IMR-90 (cell line): ENCODE measurements at regions not wholly inside any gene's neighbourhood (a gene's known extent, or its start where the extent isn't known, plus 50 kb on each side); places are given as distances from the start of the nearest gene placed in this dataset.

Source experiments
- ATAC-seq: fragments of 200-7000 bp; cut with Tn5 transposase; 2 replicates; pipeline ENCODE4 v1.9.1; 2020; ENCODE audit warnings: low read depth, mild to moderate bottlenecking, moderate library complexity
- BruUV-seq: library from RNA; stranded (reverse); fragments of 400-500 nt; replicated peaks from 2 replicates; lab custom pipeline; 2021; lab: Mats Ljungman, UMichigan
- CTCF ChIA-PET: fragments of 300-600 bp; formaldehyde crosslinking; extraction: SDS; loops from one replicate; lab custom pipeline; 2021; ENCODE audit warnings: antibody characterized with exemption; lab: Yijun Ruan, JAX
- POLR2A ChIA-PET: fragments of 300-600 bp; sonication (Branson Sonifier 250); formaldehyde crosslinking; loops from one replicate; lab custom pipeline; 2022; ENCODE audit warnings: antibody characterized with exemption; ENCODE audit not compliant: unreplicated experiment; lab: Charles Lee
- DNase-seq: peaks from one replicate; pipeline ENCODE4 v3.0.0; 2013
- H2AFZ ChIP-seq: replicated peaks from 2 replicates; pipeline ENCODE3; 2013; ENCODE audit warnings: low read length, mild to moderate bottlenecking; ENCODE audit not compliant: poor library complexity
- H2AK5ac ChIP-seq: 2 replicates; pipeline ENCODE4 v1.6.1; 2013; ENCODE audit warnings: low read depth, low read length, inconsistent platforms
- H2AK9ac ChIP-seq: replicated peaks from 2 replicates; pipeline ENCODE3; 2013; ENCODE audit warnings: mild to moderate bottlenecking, low read depth, low read length, moderate library complexity; ENCODE audit not compliant: poor library complexity
- H2BK120ac ChIP-seq: 2 replicates; pipeline ENCODE4 v1.6.1; 2013; ENCODE audit warnings: low read depth, low read length, inconsistent platforms
- H2BK15ac ChIP-seq: 3 replicates; pipeline ENCODE4 v1.6.1; 2013; ENCODE audit warnings: low read depth, low read length, inconsistent platforms
- H2BK20ac ChIP-seq: 2 replicates; pipeline ENCODE4 v1.6.1; 2013; ENCODE audit warnings: low read depth, mild to moderate bottlenecking, inconsistent platforms, low read length, moderate library complexity
- H2BK5ac ChIP-seq: 2 replicates; pipeline ENCODE4 v1.6.1; 2013; ENCODE audit warnings: mild to moderate bottlenecking, low read depth, low read length, inconsistent platforms; ENCODE audit not compliant: poor library complexity, severe bottlenecking
- H3K14ac ChIP-seq: replicated peaks from 2 replicates; pipeline ENCODE4 v1.6.1; 2013; ENCODE audit warnings: low read depth, low read length, inconsistent platforms
- H3K18ac ChIP-seq: 2 replicates; pipeline ENCODE4 v1.6.1; 2013; ENCODE audit warnings: low read depth, low read length, control low read depth
- H3K23ac ChIP-seq: 2 replicates; pipeline ENCODE4 v1.6.1; 2013; ENCODE audit warnings: low read depth, low read length, inconsistent platforms
- H3K27ac ChIP-seq: 2 replicates; pipeline ENCODE4 v1.5.1; 2013; ENCODE audit warnings: mild to moderate bottlenecking, control low read depth, low read length; ENCODE audit not compliant: insufficient read depth
- H3K27me3 ChIP-seq: 2 replicates; pipeline ENCODE4 v1.6.1; 2013; ENCODE audit warnings: low read length; ENCODE audit not compliant: control insufficient read depth, insufficient read depth
- H3K36me3 ChIP-seq: 2 replicates; pipeline ENCODE4 v1.6.1; 2013; ENCODE audit warnings: low read length, mixed read lengths; ENCODE audit not compliant: control insufficient read depth, insufficient read depth
- H3K4ac ChIP-seq: 2 replicates; pipeline ENCODE4 v1.6.1; 2013; ENCODE audit warnings: low read depth, low read length, inconsistent platforms
- H3K4me1 ChIP-seq: 2 replicates; pipeline ENCODE4 v1.6.1; 2013; ENCODE audit warnings: low read length, mixed read lengths; ENCODE audit not compliant: control insufficient read depth, insufficient read depth
- H3K4me2 ChIP-seq: 2 replicates; pipeline ENCODE4 v1.6.1; 2013; ENCODE audit warnings: low read depth, mild to moderate bottlenecking, control low read depth, low read length, moderate library complexity
- H3K4me3 ChIP-seq: 2 replicates; pipeline ENCODE4 v1.5.1; 2013; ENCODE audit warnings: low read depth, mild to moderate bottlenecking, control low read depth, low read length, moderate library complexity; ENCODE audit not compliant: insufficient read depth
- H3K56ac ChIP-seq: 2 replicates; pipeline ENCODE4 v1.6.1; 2013; ENCODE audit warnings: low read length, inconsistent platforms; ENCODE audit not compliant: insufficient read depth; ENCODE audit errors: extremely low read depth
- H3K79me1 ChIP-seq, 2 experiments: 2 replicates each; pipeline ENCODE4 v1.6.1; 2013; ENCODE audit warnings: low read length in 2 of 2, inconsistent platforms in 1 of 2, low read depth in 1 of 2
- H3K9ac ChIP-seq: 2 replicates; pipeline ENCODE4 v1.6.1; 2013; ENCODE audit warnings: low read depth, low read length, control low read depth
- H3K9me1 ChIP-seq: 2 replicates; pipeline ENCODE4 v1.6.1; 2013; ENCODE audit warnings: low read length, inconsistent platforms; ENCODE audit not compliant: insufficient read depth
- H3K9me3 ChIP-seq: 2 replicates; pipeline ENCODE4 v1.6.1; 2013; ENCODE audit warnings: low read length; ENCODE audit not compliant: control insufficient read depth, insufficient read depth
- H4K20me1 ChIP-seq: 2 replicates; pipeline ENCODE4 v1.6.1; 2013; ENCODE audit warnings: low read length, inconsistent platforms; ENCODE audit not compliant: insufficient read depth
- H4K5ac ChIP-seq: 2 replicates; pipeline ENCODE4 v1.6.1; 2013; ENCODE audit warnings: mild to moderate bottlenecking, low read depth, low read length, control low read depth
- H4K8ac ChIP-seq, 2 experiments: 2 replicates each; pipeline ENCODE4 v1.6.1; 2013; ENCODE audit warnings: low read depth in 2 of 2, low read length in 2 of 2, control low read depth in 1 of 2, inconsistent platforms in 1 of 2
- H4K91ac ChIP-seq: 2 replicates; pipeline ENCODE4 v1.6.1; 2013; ENCODE audit warnings: low read depth, low read length, inconsistent platforms; ENCODE audit not compliant: insufficient read depth
- CHD1 ChIP-seq: IDR thresholded peaks from 2 replicates; pipeline ENCODE4 v1.6.1; 2012; ENCODE audit warnings: low read depth, low read length, improper control_type of control experiment
- CTCF ChIP-seq: conservative IDR thresholded peaks from 2 replicates; pipeline ENCODE4 v1.5.1; 2012; ENCODE audit warnings: mild to moderate bottlenecking, low read depth, low read length, improper control_type of control experiment
- FOS ChIP-seq: fragments of 150-350 bp; IDR thresholded peaks from 2 replicates; pipeline ENCODE4 v1.6.1; 2016; ENCODE audit warnings: low read depth, low read length
- MAFK ChIP-seq: IDR thresholded peaks from 2 replicates; pipeline ENCODE4 v1.6.1; 2012; ENCODE audit warnings: low read depth, low read length, improper control_type of control experiment
- MXI1 ChIP-seq: IDR thresholded peaks from 2 replicates; pipeline ENCODE4 v1.6.1; 2012; ENCODE audit warnings: low read depth, mild to moderate bottlenecking, low read length, moderate library complexity, borderline replicate concordance
- NFE2L2 ChIP-seq: fragments of 150-350 bp; IDR thresholded peaks from 2 replicates; pipeline ENCODE4 v1.6.1; 2016; ENCODE audit warnings: low read depth, mild to moderate bottlenecking, low read length
- RAD21 ChIP-seq: IDR thresholded peaks from 2 replicates; pipeline ENCODE4 v1.6.1; 2012; ENCODE audit warnings: low read length, improper control_type of control experiment
- RCOR1 ChIP-seq: IDR thresholded peaks from 2 replicates; pipeline ENCODE4 v1.6.1; 2012; ENCODE audit warnings: mild to moderate bottlenecking, low read length, improper control_type of control experiment; ENCODE audit not compliant: insufficient replicate concordance
- SMC3 ChIP-seq: fragments of 150-350 bp; IDR thresholded peaks from 2 replicates; pipeline ENCODE4 v1.6.1; 2016; ENCODE audit warnings: low read depth, mild to moderate bottlenecking, antibody characterized with exemption, low read length, moderate library complexity
- USF2 ChIP-seq: fragments of 150-350 bp; IDR thresholded peaks from 2 replicates; pipeline ENCODE4 v1.6.1; 2017; ENCODE audit warnings: mild to moderate bottlenecking, antibody characterized with exemption, low read length, low read depth
- WGBS, 2 experiments: methylation state at CpG; one replicate each; pipeline versions ENCODE4 v1.1.5 to v1.1.7; 2013; ENCODE audit warnings: missing lambda C conversion rate in 2 of 2; ENCODE audit not compliant: insufficient read length in 1 of 2; ENCODE audit errors: extremely low coverage in 2 of 2; 5-methylcytosine and 5-hydroxymethylcytosine counted together
- dilution Hi-C: fragments of 300-500 bp; cut with HindIII; formaldehyde crosslinking; loops from one replicate; pipeline ENCODE4 v1.14.3; 2018; ENCODE audit warnings: low sequenced_read_pairs; ENCODE audit not compliant: unreplicated experiment
- in situ Hi-C: fragments of 300-500 bp; cut with MboI; formaldehyde crosslinking; loops from 3 replicates; pipeline ENCODE4 v1.14.3; 2019; ENCODE audit warnings: low sequenced_read_pairs, inconsistent platforms, mixed read lengths
- intact Hi-C: fragments of 100-400 bp; cut with micrococcal nuclease; formaldehyde crosslinking; loops from 2 replicates; pipeline ENCODE4 v1.10.0; 2022

- no peaks in the 10 kb centered on the region for H4K20me1 ChIP-seq
- no peak overlapping the region for H3K18ac ChIP-seq
- peaks cover 2% of the 10 kb centered on the region; the same call in 1 of the 2 replicates for H3K9me1 ChIP-seq
- no peak overlapping the region for H2BK120ac ChIP-seq
- ChIA-PET POLR2A (no interaction called here), CTCF (no interaction called here)
- H2BK20ac ChIP-seq: no peak overlapping the region
- H3K56ac ChIP-seq: no peak overlapping the region
- no peak overlapping the region for H2AFZ ChIP-seq
- H3K79me1 ChIP-seq: no peaks in the 10 kb centered on the region
- DNase-seq (peak; percentile 49), ATAC-seq (no peak)
- H3K9ac ChIP-seq: no peak overlapping the region; the same call in 1 of the 2 replicates
- no peak overlapping the region for H3K4me3 ChIP-seq
- TF ChIP-seq RAD21 (no peak), FOS (no peak), NFE2L2 (no peak), CHD1 (no peak), CTCF (no peak), SMC3 (no peak), RCOR1 (no peak), USF2 (no peak), MXI1 (no peak), MAFK (no peak)
- in situ Hi-C loops (no loop called here), intact Hi-C loops (no loop called here), dilution Hi-C loops (no loop called here)
- no peaks in the 10 kb centered on the region for H3K27me3 ChIP-seq
- no peaks in the 10 kb centered on the region for H3K36me3 ChIP-seq
- no peak overlapping the region for H4K5ac ChIP-seq
- no peak overlapping the region for H3K4ac ChIP-seq
- H3K4me1 ChIP-seq: peaks cover 10% of the 10 kb centered on the region
- no peak overlapping the region for H2AK9ac ChIP-seq
- no peak overlapping the region for H3K4me2 ChIP-seq
- H2BK5ac ChIP-seq: no peak overlapping the region
- H4K91ac ChIP-seq: no peak overlapping the region
- H3K27ac ChIP-seq: no peak overlapping the region
- no peaks in the 10 kb centered on the region for H3K9me3 ChIP-seq
- H4K8ac ChIP-seq: no peak overlapping the region
- H3K23ac ChIP-seq: no peak overlapping the region
- no peak overlapping the region for H2AK5ac ChIP-seq
- WGBS, 2 experiments: no CpG with 5 or more reads among the region's 5 CpGs
- BruUV-seq: no TSS peak
- no peak overlapping the region for H2BK15ac ChIP-seq
- no peak overlapping the region for H3K14ac ChIP-seq
Observed at GRCh38 chr6:2575236-2575635, 175.5 kb downstream of the MYLK4 start.
